Mesothelial cell of epicardium (in vitro differentiated cells): ENCODE measurements at regions not wholly inside any gene's neighbourhood (a gene's known extent, or its start where the extent isn't known, plus 50 kb on each side); places are given as distances from the start of the nearest gene placed in this dataset.

Experiments
- DNase-seq, 2 experiments: peaks; one replicate each; pipeline ENCODE4 v3.0.0; 2021; ENCODE audit warnings: low spot score in 2 of 2; ENCODE audit not compliant: unreplicated experiment in 2 of 2
- H3K27ac Mint-ChIP-seq: 2 replicates; pipeline ENCODE4 v1.8.0; 2021; ENCODE audit warnings: mixed read lengths
- H3K27me3 Mint-ChIP-seq: 2 replicates; pipeline ENCODE4 v1.8.0; 2021; ENCODE audit warnings: low read depth, mixed read lengths
- H3K36me3 Mint-ChIP-seq: 2 replicates; pipeline ENCODE4 v1.8.0; 2021; ENCODE audit warnings: mixed read lengths
- H3K4me1 Mint-ChIP-seq: 2 replicates; pipeline ENCODE4 v1.8.0; 2021; ENCODE audit warnings: mixed read lengths
- H3K4me3 Mint-ChIP-seq: 2 replicates; pipeline ENCODE4 v1.8.0; 2021; ENCODE audit warnings: mild to moderate bottlenecking, moderate library complexity, mixed read lengths
- H3K9me3 Mint-ChIP-seq: 2 replicates; pipeline ENCODE4 v1.8.0; 2021; ENCODE audit warnings: mixed read lengths
- TF ChIP-seq, protein P1 (sequence below): fragments of 200-600 bp; sonication (generic); IDR thresholded peaks from one replicate; pipeline ENCODE4 v1.5.0; 2021; ENCODE audit warnings: antibody characterized with exemption; ENCODE audit not compliant: unreplicated experiment

DNA sequence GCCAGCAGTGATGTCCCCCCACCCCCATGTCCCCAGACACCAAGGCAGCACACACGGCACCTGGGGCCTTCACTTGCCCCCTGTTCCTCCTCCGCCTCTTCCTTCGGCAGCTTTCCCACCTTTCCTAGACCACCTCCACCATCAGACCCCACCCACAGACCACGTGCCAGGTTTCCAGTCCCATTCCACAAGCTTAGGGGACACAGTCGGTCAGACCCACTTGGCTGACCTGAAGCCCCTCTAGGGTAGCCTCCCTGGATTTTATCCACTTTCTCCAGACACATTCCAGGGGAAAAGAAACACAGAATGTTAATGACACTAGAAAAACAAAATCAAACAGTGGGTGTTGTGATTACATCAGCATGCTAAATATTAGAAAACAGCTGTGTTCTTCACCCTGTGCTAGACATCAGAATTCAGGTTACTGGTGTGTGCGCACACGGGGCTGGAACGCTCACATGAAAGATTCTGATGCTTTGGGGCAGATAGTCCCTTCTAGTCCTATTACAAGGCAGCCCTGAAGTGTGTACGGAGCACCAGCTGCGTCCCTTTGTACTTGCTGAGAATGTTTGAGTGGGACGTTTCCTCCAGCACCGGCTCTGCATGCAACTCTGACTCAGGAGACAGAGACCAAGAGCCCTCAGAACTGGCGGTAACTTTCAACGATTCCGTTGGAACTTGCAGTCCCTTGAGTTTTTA, 75.5 kb upstream of the PPP2R2D start:
- H3K36me3 Mint-ChIP-seq: no peaks in the 10 kb centered on the region
- H3K4me1 Mint-ChIP-seq: peaks cover 3% of the 10 kb centered on the region
- H3K4me3 Mint-ChIP-seq: no peak overlapping the region
- peaks cover 10% of the 10 kb centered on the region for H3K9me3 Mint-ChIP-seq
- TF ChIP-seq, protein P1, sequence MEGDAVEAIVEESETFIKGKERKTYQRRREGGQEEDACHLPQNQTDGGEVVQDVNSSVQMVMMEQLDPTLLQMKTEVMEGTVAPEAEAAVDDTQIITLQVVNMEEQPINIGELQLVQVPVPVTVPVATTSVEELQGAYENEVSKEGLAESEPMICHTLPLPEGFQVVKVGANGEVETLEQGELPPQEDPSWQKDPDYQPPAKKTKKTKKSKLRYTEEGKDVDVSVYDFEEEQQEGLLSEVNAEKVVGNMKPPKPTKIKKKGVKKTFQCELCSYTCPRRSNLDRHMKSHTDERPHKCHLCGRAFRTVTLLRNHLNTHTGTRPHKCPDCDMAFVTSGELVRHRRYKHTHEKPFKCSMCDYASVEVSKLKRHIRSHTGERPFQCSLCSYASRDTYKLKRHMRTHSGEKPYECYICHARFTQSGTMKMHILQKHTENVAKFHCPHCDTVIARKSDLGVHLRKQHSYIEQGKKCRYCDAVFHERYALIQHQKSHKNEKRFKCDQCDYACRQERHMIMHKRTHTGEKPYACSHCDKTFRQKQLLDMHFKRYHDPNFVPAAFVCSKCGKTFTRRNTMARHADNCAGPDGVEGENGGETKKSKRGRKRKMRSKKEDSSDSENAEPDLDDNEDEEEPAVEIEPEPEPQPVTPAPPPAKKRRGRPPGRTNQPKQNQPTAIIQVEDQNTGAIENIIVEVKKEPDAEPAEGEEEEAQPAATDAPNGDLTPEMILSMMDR: no peak
- H3K27ac Mint-ChIP-seq: no peak overlapping the region
- peaks cover 43% of the 10 kb centered on the region for H3K27me3 Mint-ChIP-seq
- no peak for DNase-seq

GRCh38 chr10:131825960-131826650, 74.7 kb upstream of the PPP2R2D start:
- Mint-ChIP-seq H3K4me1 (peaks cover 3% of the 10 kb centered on the region), H3K27me3 (peaks cover 43% of the 10 kb centered on the region)

DNA sequence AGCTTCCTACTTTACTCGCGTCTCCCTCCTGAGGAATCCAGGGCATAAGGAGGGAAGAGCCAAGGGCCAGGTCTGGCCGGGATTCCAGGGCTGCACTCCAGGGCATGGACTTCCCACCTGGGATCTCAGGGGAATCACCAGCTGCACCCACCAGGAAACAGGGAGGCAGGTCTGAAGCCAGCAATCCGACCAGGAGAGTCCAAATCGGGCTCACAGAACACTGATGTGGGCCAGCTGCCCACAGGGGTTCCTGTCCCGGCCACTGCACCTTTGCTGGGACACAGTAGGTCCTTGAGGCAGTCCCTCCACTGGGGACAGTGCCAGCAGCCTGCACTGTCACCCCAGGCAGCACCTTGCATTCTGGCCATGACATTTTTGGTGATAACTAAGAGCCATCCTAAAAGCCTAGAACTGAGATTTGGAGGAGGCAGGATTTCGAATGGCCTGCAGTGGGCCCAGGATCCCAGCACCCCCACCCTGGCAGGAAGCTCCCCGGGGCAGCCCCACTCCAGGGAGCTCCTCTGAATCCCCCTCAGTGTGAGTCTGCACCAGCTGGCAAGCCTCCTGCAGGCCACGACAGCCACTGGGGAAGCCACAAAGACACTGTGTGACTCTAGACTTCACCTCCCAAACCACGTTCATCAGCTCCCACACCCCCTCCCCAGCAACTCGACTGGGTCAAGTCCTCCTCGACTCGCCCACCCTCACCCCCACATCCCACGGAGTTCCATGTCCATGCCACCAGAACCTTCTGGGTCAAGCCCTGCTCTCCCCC, 71.5 kb upstream of the PPP2R2D start:
- Mint-ChIP-seq H3K27me3 (peaks cover 45% of the 10 kb centered on the region), H3K27ac (no peak overlapping the region), H3K4me1 (peaks cover 3% of the 10 kb centered on the region), H3K9me3 (peaks cover 10% of the 10 kb centered on the region), H3K4me3 (no peak overlapping the region), H3K36me3 (no peaks in the 10 kb centered on the region)
- peak in 1 of 2 experiments; percentile 6 for DNase-seq
- TF ChIP-seq, protein P1: no peak

More at GRCh38 chr10:131825960-131826650, 74.7 kb upstream of the PPP2R2D start:
- no peak for DNase-seq
- Mint-ChIP-seq H3K9me3 (peaks cover 10% of the 10 kb centered on the region), H3K27ac (no peak overlapping the region), H3K36me3 (no peaks in the 10 kb centered on the region), H3K4me3 (no peak overlapping the region)
- TF ChIP-seq, protein P1: no peak

DNA sequence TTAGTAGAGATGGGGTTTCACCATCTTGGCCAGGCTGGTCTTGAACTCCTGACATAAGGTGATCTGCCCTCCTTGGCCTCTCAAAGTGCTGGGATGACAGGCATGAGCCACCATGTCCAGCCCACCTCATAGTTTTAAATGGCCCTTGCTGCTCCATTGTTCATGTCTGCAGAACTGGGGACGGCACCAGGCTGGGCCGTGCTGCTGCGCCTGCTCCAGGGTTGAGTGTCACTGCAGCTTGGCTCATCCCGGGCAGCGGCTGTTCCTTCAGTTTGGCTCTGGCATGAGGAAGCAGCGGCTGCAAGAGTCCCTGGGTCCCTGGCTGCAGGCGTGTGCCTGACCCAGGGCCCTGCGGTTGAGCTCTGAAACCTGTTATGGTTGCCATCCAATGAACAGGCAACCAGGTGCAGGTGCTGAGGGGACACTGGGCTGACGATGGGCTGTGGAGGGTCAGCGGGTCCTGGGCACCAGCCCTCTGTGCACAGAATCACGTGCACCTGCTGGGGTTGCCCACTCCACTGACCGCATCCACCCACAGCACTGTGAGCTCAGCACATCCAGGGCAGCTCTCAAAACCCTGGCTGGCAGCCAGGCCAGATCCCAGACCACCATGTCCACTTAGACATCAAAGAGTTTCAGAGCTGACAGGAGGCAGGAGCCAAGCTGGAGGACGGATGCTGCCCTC, 70.2 kb upstream of the PPP2R2D start:
- peaks cover 34% of the 10 kb centered on the region for H3K27me3 Mint-ChIP-seq
- DNase-seq: peak in 1 of 2 experiments; percentile 8
- no peaks in the 10 kb centered on the region for H3K36me3 Mint-ChIP-seq
- TF ChIP-seq, protein P1: no peak
- H3K27ac Mint-ChIP-seq: no peak overlapping the region
- H3K4me3 Mint-ChIP-seq: no peak overlapping the region
- H3K4me1 Mint-ChIP-seq: no peaks in the 10 kb centered on the region
- peaks cover 10% of the 10 kb centered on the region for H3K9me3 Mint-ChIP-seq

GRCh38 chr10:131831561-131831960, 69.2 kb upstream of the PPP2R2D start:
- Mint-ChIP-seq H3K27ac (no peak overlapping the region), H3K4me3 (no peak overlapping the region), H3K9me3 (peaks cover 10% of the 10 kb centered on the region), H3K4me1 (no peaks in the 10 kb centered on the region), H3K36me3 (no peaks in the 10 kb centered on the region), H3K27me3 (peaks cover 27% of the 10 kb centered on the region)
- peak in 1 of 2 experiments; percentile 16 for DNase-seq
- TF ChIP-seq, protein P1: no peak
